Naive B cell (primary cell): ENCODE measurements at regions not wholly inside any gene's neighbourhood (a gene's known extent, or its start where the extent isn't known, plus 50 kb on each side); places are given as distances from the start of the nearest gene placed in this dataset.
"Not testable (repeated sequence)": the region's sequence is repeated elsewhere in the genome, so short reads cannot be mapped to it uniquely, and the experiment has no call there.

Experiments
- ATAC-seq, 2 donors: fragments of 150-1000 bp; cut with Tn5 transposase; 2 replicates each; pipeline ENCODE4 v1.10.0; 2021; ENCODE audit warnings: low read depth in 2 of 2, mild to moderate bottlenecking in 2 of 2, moderate library complexity in 2 of 2
- DNase-seq: peaks from one replicate; pipeline ENCODE4 v3.0.0; 2022
- H3K27ac Mint-ChIP-seq, 6 donors: one replicate each; pipeline ENCODE4 v1.8.0; 2020 to 2022; ENCODE audit warnings: mild to moderate bottlenecking in 6 of 6, mixed read lengths in 6 of 6, moderate library complexity in 5 of 6, inconsistent platforms in 2 of 6
- H3K27me3 Mint-ChIP-seq, 3 donors: one replicate each; pipeline ENCODE4 v1.8.0; 2021 to 2022; ENCODE audit warnings: mixed read lengths in 3 of 3, mild to moderate bottlenecking in 1 of 3
- H3K36me3 Mint-ChIP-seq, 2 donors: one replicate each; pipeline ENCODE4 v1.8.0; 2020 to 2022; ENCODE audit warnings: mixed read lengths in 2 of 2, inconsistent platforms in 1 of 2, mild to moderate bottlenecking in 1 of 2
- H3K4me1 Mint-ChIP-seq, 3 donors: one replicate each; pipeline ENCODE4 v1.8.0; 2020 to 2022; ENCODE audit warnings: mixed read lengths in 3 of 3, inconsistent platforms in 1 of 3, mild to moderate bottlenecking in 1 of 3, moderate library complexity in 1 of 3
- H3K4me3 Mint-ChIP-seq, 8 donors: one replicate each; pipeline ENCODE4 v1.8.0; 2020 to 2022; ENCODE audit warnings: mild to moderate bottlenecking in 8 of 8, mixed read lengths in 8 of 8, moderate library complexity in 8 of 8, inconsistent platforms in 2 of 8
- H3K9me3 Mint-ChIP-seq, 7 donors: one replicate each; pipeline ENCODE4 v1.8.0; 2020 to 2022; ENCODE audit warnings: mixed read lengths in 7 of 7, mild to moderate bottlenecking in 5 of 7, inconsistent platforms in 2 of 7, moderate library complexity in 1 of 7

DNA sequence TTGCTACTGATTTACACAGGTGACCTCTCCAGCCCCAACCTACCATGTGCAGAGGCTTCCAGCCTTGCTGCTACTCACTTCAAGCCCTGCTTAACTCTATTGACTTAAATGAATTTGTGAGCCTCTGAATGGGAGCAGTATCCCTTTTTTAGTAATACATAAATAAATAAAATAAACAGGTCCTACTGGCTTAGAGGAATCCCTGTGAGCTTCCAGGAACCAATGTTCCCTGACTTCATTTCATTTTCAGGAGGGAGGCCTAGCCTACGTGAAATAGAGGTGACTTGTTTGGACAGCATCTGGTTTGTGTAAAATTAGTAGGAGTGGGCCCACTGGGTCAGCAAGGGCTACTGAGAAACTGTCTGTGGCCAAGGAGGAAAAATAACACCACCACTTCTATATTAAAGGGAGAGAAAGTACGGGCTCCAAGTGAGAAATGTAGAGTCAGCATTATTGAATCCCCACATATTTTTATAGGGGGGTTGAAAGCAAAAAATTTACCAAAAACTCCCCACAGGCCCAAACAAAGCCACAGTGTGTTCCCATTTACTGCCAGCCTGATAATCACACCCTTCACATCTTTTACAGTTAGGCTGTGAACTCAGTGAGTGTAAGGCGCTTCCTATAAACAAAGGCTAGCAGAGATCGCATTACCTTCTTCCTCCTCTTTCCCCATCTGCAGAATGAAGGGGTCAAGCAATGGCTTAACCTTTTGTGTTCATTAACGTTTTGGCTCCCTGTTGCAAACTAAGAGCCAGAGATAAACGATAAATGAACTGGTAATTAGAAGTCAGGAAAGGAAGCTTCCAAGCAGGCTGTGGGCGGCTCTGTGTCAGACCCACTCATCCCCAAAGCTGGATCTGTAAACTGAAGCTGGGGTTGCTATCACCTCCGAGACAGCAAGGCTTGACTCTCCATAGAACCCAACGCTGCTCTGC lies 138.8 kb upstream of the LIFR start:
- peaks cover 0 to 18% (median 4%) of the 10 kb centered on the region in 7 donors for H3K9me3 Mint-ChIP-seq
- no peak for DNase-seq
- H3K36me3 Mint-ChIP-seq = peaks cover 0 to 3% of the 10 kb centered on the region in 2 donors
- no peak overlapping the region for H3K4me3 Mint-ChIP-seq
- H3K4me1 Mint-ChIP-seq = no peaks in the 10 kb centered on the region
- peaks cover 3 to 23% (median 18%) of the 10 kb centered on the region in 3 donors for H3K27me3 Mint-ChIP-seq
- no peak overlapping the region for H3K27ac Mint-ChIP-seq
- ATAC-seq = no peak

- H3K27me3 Mint-ChIP-seq = peaks cover 0 to 21% (median 10%) of the 10 kb centered on the region in 3 donors
- H3K4me1 Mint-ChIP-seq = no peaks in the 10 kb centered on the region
Observed at GRCh38 chr5:38697013-38697412, 140.6 kb upstream of the LIFR start.

DNA sequence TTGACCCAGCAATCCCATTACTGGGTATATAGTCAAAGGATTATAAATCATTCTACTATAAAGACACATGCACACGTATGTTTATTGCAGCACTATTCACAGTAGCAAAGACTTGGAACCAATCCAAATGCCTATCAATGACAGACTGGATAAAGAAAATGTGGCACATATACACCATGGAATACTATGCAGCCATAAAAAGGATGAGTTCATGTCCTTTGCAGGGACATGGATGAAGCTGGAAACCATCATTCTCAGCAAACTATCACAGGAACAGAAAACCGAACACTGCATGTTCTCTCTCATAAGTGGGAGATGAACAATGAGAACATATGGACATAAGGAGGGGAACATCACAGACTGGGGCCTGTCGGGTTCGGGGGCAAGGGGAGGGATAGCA lies 140.3 kb upstream of the OSMR start:
- DNase-seq, H3K27me3 Mint-ChIP-seq, H3K27ac Mint-ChIP-seq, H3K4me3 Mint-ChIP-seq, H3K4me1 Mint-ChIP-seq, H3K36me3 Mint-ChIP-seq, ATAC-seq: not testable (repeated sequence)
- peaks cover 0 to 14% (median 6%) of the 10 kb centered on the region in 7 donors for H3K9me3 Mint-ChIP-seq

More at GRCh38 chr5:38697013-38697412, 140.6 kb upstream of the LIFR start:
- Mint-ChIP-seq H3K4me3 (no peak overlapping the region), H3K27ac (no peak overlapping the region), H3K36me3 (peaks cover 0 to 3% of the 10 kb centered on the region in 2 donors), H3K9me3 (peaks cover 0 to 12% (median 3%) of the 10 kb centered on the region in 7 donors)
- DNase-seq (no peak), ATAC-seq (no peak)

GRCh38 chr5:38706376-38706775 lies 139.4 kb upstream of the OSMR start:
- no peak for ATAC-seq
- H3K36me3 Mint-ChIP-seq = no peaks in the 10 kb centered on the region

GRCh38 chr5:38707352-38708210 lies 138.2 kb upstream of the OSMR start:
- H3K4me1 Mint-ChIP-seq = no peaks in the 10 kb centered on the region
- H3K9me3 Mint-ChIP-seq = peaks cover 0 to 8% (median 3%) of the 10 kb centered on the region in 7 donors
- H3K27ac Mint-ChIP-seq = no peak overlapping the region
- no peaks in the 10 kb centered on the region for H3K27me3 Mint-ChIP-seq
- no peak overlapping the region for H3K4me3 Mint-ChIP-seq
- no peak for DNase-seq
- no peaks in the 10 kb centered on the region for H3K36me3 Mint-ChIP-seq
- ATAC-seq = no peak

More at GRCh38 chr5:38706376-38706775, 139.4 kb upstream of the OSMR start:
- Mint-ChIP-seq H3K4me1 (no peaks in the 10 kb centered on the region), H3K9me3 (peaks cover 0 to 12% (median 3%) of the 10 kb centered on the region in 7 donors), H3K27me3 (peaks cover 0 to 7% (median 0%) of the 10 kb centered on the region in 3 donors), H3K4me3 (no peak overlapping the region), H3K27ac (no peak overlapping the region)
- no peak for DNase-seq

GRCh38 chr5:38709678-38710306 lies 136.0 kb upstream of the OSMR start:
- H3K4me1 Mint-ChIP-seq = no peaks in the 10 kb centered on the region
- ATAC-seq = no peak
- H3K4me3 Mint-ChIP-seq = no peak overlapping the region
- peaks cover 0 to 9% (median 0%) of the 10 kb centered on the region in 7 donors for H3K9me3 Mint-ChIP-seq
- no peaks in the 10 kb centered on the region for H3K36me3 Mint-ChIP-seq
- no peak for DNase-seq
- H3K27ac Mint-ChIP-seq = no peak overlapping the region
- no peaks in the 10 kb centered on the region for H3K27me3 Mint-ChIP-seq

GRCh38 chr5:38710627-38711026 lies 135.2 kb upstream of the OSMR start:
- no peaks in the 10 kb centered on the region for H3K4me1 Mint-ChIP-seq
- no peak overlapping the region for H3K4me3 Mint-ChIP-seq
- no peaks in the 10 kb centered on the region for H3K27me3 Mint-ChIP-seq
- ATAC-seq (no peak), DNase-seq (no peak)
- H3K9me3 Mint-ChIP-seq = peaks cover 0 to 4% (median 0%) of the 10 kb centered on the region in 7 donors
- no peaks in the 10 kb centered on the region for H3K36me3 Mint-ChIP-seq
- no peak overlapping the region for H3K27ac Mint-ChIP-seq

- DNase-seq = no peak
- ATAC-seq = no peak
- Mint-ChIP-seq H3K9me3 (peaks cover 0 to 4% (median 0%) of the 10 kb centered on the region in 7 donors), H3K36me3 (no peaks in the 10 kb centered on the region), H3K4me3 (no peak overlapping the region), H3K27ac (no peak overlapping the region), H3K4me1 (no peaks in the 10 kb centered on the region), H3K27me3 (no peaks in the 10 kb centered on the region)
Observed at GRCh38 chr5:38712391-38712790, 133.4 kb upstream of the OSMR start.

- Mint-ChIP-seq H3K9me3 (peaks cover 0 to 4% (median 0%) of the 10 kb centered on the region in 7 donors), H3K27ac (peak overlapping the region in 1 of 6 donors; percentile 5), H3K4me1 (no peaks in the 10 kb centered on the region)
Observed at GRCh38 chr5:38714240-38714639, 131.6 kb upstream of the OSMR start.

GRCh38 chr5:38714703-38715355 lies 131.0 kb upstream of the OSMR start:
- ATAC-seq (no peak), DNase-seq (no peak)
- no peak overlapping the region for H3K4me3 Mint-ChIP-seq
- H3K27me3 Mint-ChIP-seq = peaks cover 5 to 12% (median 7%) of the 10 kb centered on the region in 3 donors
- no peak overlapping the region for H3K27ac Mint-ChIP-seq
- no peaks in the 10 kb centered on the region for H3K36me3 Mint-ChIP-seq
- H3K4me1 Mint-ChIP-seq = no peaks in the 10 kb centered on the region
- peaks cover 0 to 4% (median 2%) of the 10 kb centered on the region in 7 donors for H3K9me3 Mint-ChIP-seq

More at GRCh38 chr5:38714240-38714639, 131.6 kb upstream of the OSMR start:
- Mint-ChIP-seq H3K4me3 (no peak overlapping the region), H3K27me3 (peaks cover 0 to 6% (median 1%) of the 10 kb centered on the region in 3 donors), H3K36me3 (no peaks in the 10 kb centered on the region)
- DNase-seq (no peak), ATAC-seq (no peak)

GRCh38 chr5:38715696-38716095 lies 130.1 kb upstream of the OSMR start:
- Mint-ChIP-seq H3K27ac (no peak overlapping the region), H3K36me3 (no peaks in the 10 kb centered on the region), H3K9me3 (peaks cover 0 to 4% (median 2%) of the 10 kb centered on the region in 7 donors), H3K27me3 (peaks cover 5 to 16% (median 10%) of the 10 kb centered on the region in 3 donors), H3K4me3 (no peak overlapping the region), H3K4me1 (no peaks in the 10 kb centered on the region)
- ATAC-seq (no peak), DNase-seq (no peak)

GRCh38 chr5:38716516-38716915 lies 129.3 kb upstream of the OSMR start:
- Mint-ChIP-seq H3K27me3 (peaks cover 5 to 16% (median 15%) of the 10 kb centered on the region in 3 donors), H3K9me3 (peaks cover 0 to 6% (median 2%) of the 10 kb centered on the region in 7 donors), H3K36me3 (no peaks in the 10 kb centered on the region), H3K4me1 (no peaks in the 10 kb centered on the region), H3K27ac (no peak overlapping the region), H3K4me3 (no peak overlapping the region)
- no peak for DNase-seq
- ATAC-seq = no peak
